GM12892 (cell line): ENCODE measurements at regions not wholly inside any gene's neighbourhood (a gene's known extent, or its start where the extent isn't known, plus 50 kb on each side); places are given as distances from the start of the nearest gene placed in this dataset.

ENCODE experiments used
- POLR2A ChIP-seq: IDR thresholded peaks from 2 replicates; pipeline ENCODE4 v1.6.1; 2011; ENCODE audit warnings: low read depth, low read length, control low read depth
- POLR2AphosphoS5 ChIP-seq: IDR thresholded peaks from 2 replicates; pipeline ENCODE4 v1.6.1; 2011; ENCODE audit warnings: low read depth, low read length, control low read depth
- TAF1 ChIP-seq: IDR thresholded peaks from 2 replicates; pipeline ENCODE4 v1.6.1; 2011; ENCODE audit warnings: low read depth, mild to moderate bottlenecking, control low read depth, low read length, borderline replicate concordance

DNA sequence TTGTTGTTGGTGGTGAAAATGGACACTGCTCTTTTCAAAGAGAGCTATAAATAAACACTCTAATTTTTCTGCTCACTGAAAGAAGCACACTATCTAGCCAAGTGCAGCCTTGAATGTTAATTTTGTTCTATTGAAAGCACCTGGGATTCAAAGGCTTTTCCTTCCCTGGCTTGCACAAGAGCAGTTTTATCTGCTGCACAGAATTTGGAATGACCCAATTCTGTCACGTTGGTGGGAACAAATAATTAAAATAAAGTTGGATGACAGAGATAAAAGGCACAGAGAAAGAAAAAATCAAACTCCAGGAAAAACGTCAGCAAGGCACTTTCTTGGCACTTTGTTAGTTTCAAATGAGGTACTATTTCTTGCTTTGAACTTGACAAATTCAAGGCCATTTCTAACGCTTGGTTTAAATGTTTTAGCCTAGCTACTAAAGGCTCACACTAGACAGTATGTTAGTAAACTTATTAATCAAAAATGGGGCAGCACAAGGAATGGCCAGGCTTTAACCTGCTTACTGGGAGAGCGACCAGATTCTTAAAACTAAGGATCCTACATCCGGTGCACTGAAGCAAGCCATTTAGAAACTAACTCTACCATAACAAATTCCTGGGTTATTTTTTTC lies 145.5 kb upstream of the ARG1 start:
- TF ChIP-seq POLR2A (no peak), POLR2AphosphoS5 (no peak), TAF1 (no peak)
